H9 (cell line): ENCODE measurements at regions not wholly inside any gene's neighbourhood (a gene's known extent, or its start where the extent isn't known, plus 50 kb on each side); places are given as distances from the start of the nearest gene placed in this dataset.

Source experiments
- DNase-seq: peaks from one replicate; pipeline ENCODE4 v3.0.0-alpha.2; 2017
- H2AFZ ChIP-seq: one replicate; pipeline ENCODE4 v1.6.1; 2013; ENCODE audit warnings: mild to moderate bottlenecking, low read length, control low read depth, moderate library complexity
- H2AK5ac ChIP-seq: 2 replicates; pipeline ENCODE4 v1.6.1; 2013; ENCODE audit warnings: low read length, control low read depth, mixed read lengths; ENCODE audit not compliant: insufficient read length
- H2BK120ac ChIP-seq: one replicate; pipeline ENCODE4 v1.6.1; 2013; ENCODE audit warnings: low read depth, mild to moderate bottlenecking, low read length, control low read depth, inconsistent platforms; ENCODE audit not compliant: poor library complexity, severe bottlenecking
- H2BK12ac ChIP-seq: 2 replicates; pipeline ENCODE4 v1.6.1; 2013; ENCODE audit warnings: low read length, control low read depth, mixed read lengths, low read depth; ENCODE audit not compliant: insufficient read length
- H2BK15ac ChIP-seq: 2 replicates; pipeline ENCODE4 v1.6.1; 2013; ENCODE audit warnings: low read depth, low read length, control low read depth
- H2BK20ac ChIP-seq: one replicate; pipeline ENCODE4 v1.6.1; 2013; ENCODE audit warnings: low read depth, mild to moderate bottlenecking, low read length, control low read depth, inconsistent platforms; ENCODE audit not compliant: poor library complexity, severe bottlenecking
- H2BK5ac ChIP-seq: 2 replicates; pipeline ENCODE4 v1.6.1; 2013; ENCODE audit warnings: low read length, control low read depth, mixed read lengths; ENCODE audit not compliant: insufficient read length
- H3K14ac ChIP-seq: 2 replicates; pipeline ENCODE4 v1.6.1; 2013; ENCODE audit warnings: low read length, control low read depth; ENCODE audit not compliant: insufficient read depth
- H3K18ac ChIP-seq: 2 replicates; pipeline ENCODE4 v1.6.1; 2013; ENCODE audit warnings: low read depth, mild to moderate bottlenecking, mixed read lengths, low read length, control low read depth; ENCODE audit not compliant: insufficient read length
- H3K23ac ChIP-seq: 2 replicates; pipeline ENCODE4 v1.6.1; 2013; ENCODE audit warnings: low read length, control low read depth, mixed read lengths, low read depth; ENCODE audit not compliant: insufficient read length
- H3K23me2 ChIP-seq: 2 replicates; pipeline ENCODE4 v1.6.1; 2013; ENCODE audit warnings: low read depth, mild to moderate bottlenecking, mixed read lengths, low read length, control low read depth; ENCODE audit not compliant: insufficient read length, poor library complexity, severe bottlenecking
- H3K27ac ChIP-seq: 2 replicates; pipeline ENCODE4 v1.5.1; 2013; ENCODE audit warnings: low read length, control low read depth, mixed read lengths, low read depth; ENCODE audit not compliant: insufficient read length
- H3K27me3 ChIP-seq: 2 replicates; pipeline ENCODE4 v1.6.1; 2013; ENCODE audit warnings: low read length, control low read depth, inconsistent platforms; ENCODE audit not compliant: insufficient read depth
- H3K4ac ChIP-seq: 2 replicates; pipeline ENCODE4 v1.6.1; 2013; ENCODE audit warnings: low read depth, mild to moderate bottlenecking, control low read depth, inconsistent platforms, low read length, moderate library complexity
- H3K4me1 ChIP-seq: 2 replicates; pipeline ENCODE4 v1.6.1; 2013; ENCODE audit warnings: low read length, control low read depth, inconsistent platforms; ENCODE audit not compliant: insufficient read depth
- H3K4me2 ChIP-seq: 2 replicates; pipeline ENCODE4 v1.6.1; 2013; ENCODE audit warnings: low read length, control low read depth, mixed read lengths; ENCODE audit not compliant: insufficient read length, insufficient read depth
- H3K56ac ChIP-seq: 2 replicates; pipeline ENCODE4 v1.6.1; 2013; ENCODE audit warnings: low read depth, mild to moderate bottlenecking, mixed read lengths, low read length, control low read depth; ENCODE audit not compliant: insufficient read length
- H3K79me1 ChIP-seq: 2 replicates; pipeline ENCODE4 v1.6.1; 2013; ENCODE audit warnings: low read depth, mild to moderate bottlenecking, moderate library complexity, low read length, control low read depth, inconsistent platforms; ENCODE audit not compliant: insufficient read depth, poor library complexity, severe bottlenecking
- H3K79me2 ChIP-seq: 2 replicates; pipeline ENCODE4 v1.6.1; 2013; ENCODE audit warnings: low read length, control low read depth, inconsistent platforms; ENCODE audit not compliant: insufficient read depth
- H3K9ac ChIP-seq: 2 replicates; pipeline ENCODE4 v1.6.1; 2013; ENCODE audit warnings: low read length, control low read depth, mixed read lengths; ENCODE audit not compliant: insufficient read length; ENCODE audit errors: extremely low read depth
- H3K9me3 ChIP-seq: one replicate; pipeline ENCODE4 v1.6.1; 2013; ENCODE audit warnings: low read depth, low read length, inconsistent platforms; ENCODE audit not compliant: control insufficient read depth
- H3T11ph ChIP-seq: one replicate; pipeline ENCODE4 v1.6.1; 2013; ENCODE audit warnings: mild to moderate bottlenecking, low read length, control low read depth, inconsistent platforms
- H4K20me1 ChIP-seq: one replicate; pipeline ENCODE4 v1.6.1; 2013; ENCODE audit not compliant: control insufficient read depth, insufficient read length, insufficient read depth
- H4K5ac ChIP-seq: 2 replicates; pipeline ENCODE4 v1.6.1; 2013; ENCODE audit warnings: low read depth, mild to moderate bottlenecking, mixed read lengths, low read length, control low read depth; ENCODE audit not compliant: insufficient read length
- H4K8ac ChIP-seq: replicated peaks from 2 replicates; pipeline ENCODE4 v1.6.1; 2013; ENCODE audit warnings: low read length, control low read depth, mixed read lengths, low read depth; ENCODE audit not compliant: insufficient read length
- H4K91ac ChIP-seq: 2 replicates; pipeline ENCODE4 v1.6.1; 2013; ENCODE audit warnings: low read depth, mild to moderate bottlenecking, moderate library complexity, mixed read lengths, low read length, control low read depth; ENCODE audit not compliant: insufficient read length
- H3K27ac Mint-ChIP-seq, 3 experiments: 2 replicates in 2 of 3; 3 replicates in 1 of 3; pipeline ENCODE4 v1.8.0; 2020 to 2021; ENCODE audit warnings: mixed read lengths in 3 of 3, mild to moderate bottlenecking in 1 of 3, moderate library complexity in 1 of 3
- H3K27me3 Mint-ChIP-seq: 2 replicates; pipeline ENCODE4 v1.8.0; 2021; ENCODE audit warnings: low read depth, mild to moderate bottlenecking, moderate library complexity, mixed read lengths
- H3K36me3 Mint-ChIP-seq, 3 experiments: 2 replicates in 2 of 3; 3 replicates in 1 of 3; pipeline ENCODE4 v1.8.0; 2020 to 2021; ENCODE audit warnings: low read depth in 3 of 3, mixed read lengths in 3 of 3; ENCODE audit not compliant: insufficient read depth in 1 of 3
- H3K4me1 Mint-ChIP-seq, 2 experiments: 2 replicates each; pipeline ENCODE4 v1.8.0; 2020; ENCODE audit warnings: mixed read lengths in 2 of 2
- H3K4me3 Mint-ChIP-seq, 2 experiments: 2 replicates in 1 of 2; 3 replicates in 1 of 2; pipeline ENCODE4 v1.8.0; 2020 to 2021; ENCODE audit warnings: mild to moderate bottlenecking in 2 of 2, mixed read lengths in 2 of 2, moderate library complexity in 1 of 2
- H3K9me3 Mint-ChIP-seq, 2 experiments: 2 replicates in 1 of 2; 3 replicates in 1 of 2; pipeline ENCODE4 v1.8.0; 2020; ENCODE audit warnings: mild to moderate bottlenecking in 2 of 2, mixed read lengths in 2 of 2, moderate library complexity in 1 of 2
- CTCF ChIP-seq: fragments of 200-600 bp; sonication (generic); conservative IDR thresholded peaks from 3 replicates; pipeline ENCODE4 v1.8.0; 2021; ENCODE audit warnings: antibody characterized with exemption, mild to moderate bottlenecking
- WGBS: extraction: QIAGEN DNeasy Blood & Tissue Kit; methylation state at CpG from one replicate; pipeline ENCODE4 v1.1.7; 2013; ENCODE audit warnings: missing lambda C conversion rate, low lambda C conversion rate, mixed read lengths; ENCODE audit not compliant: insufficient read length; ENCODE audit errors: extremely low coverage; 5-methylcytosine and 5-hydroxymethylcytosine counted together

DNA sequence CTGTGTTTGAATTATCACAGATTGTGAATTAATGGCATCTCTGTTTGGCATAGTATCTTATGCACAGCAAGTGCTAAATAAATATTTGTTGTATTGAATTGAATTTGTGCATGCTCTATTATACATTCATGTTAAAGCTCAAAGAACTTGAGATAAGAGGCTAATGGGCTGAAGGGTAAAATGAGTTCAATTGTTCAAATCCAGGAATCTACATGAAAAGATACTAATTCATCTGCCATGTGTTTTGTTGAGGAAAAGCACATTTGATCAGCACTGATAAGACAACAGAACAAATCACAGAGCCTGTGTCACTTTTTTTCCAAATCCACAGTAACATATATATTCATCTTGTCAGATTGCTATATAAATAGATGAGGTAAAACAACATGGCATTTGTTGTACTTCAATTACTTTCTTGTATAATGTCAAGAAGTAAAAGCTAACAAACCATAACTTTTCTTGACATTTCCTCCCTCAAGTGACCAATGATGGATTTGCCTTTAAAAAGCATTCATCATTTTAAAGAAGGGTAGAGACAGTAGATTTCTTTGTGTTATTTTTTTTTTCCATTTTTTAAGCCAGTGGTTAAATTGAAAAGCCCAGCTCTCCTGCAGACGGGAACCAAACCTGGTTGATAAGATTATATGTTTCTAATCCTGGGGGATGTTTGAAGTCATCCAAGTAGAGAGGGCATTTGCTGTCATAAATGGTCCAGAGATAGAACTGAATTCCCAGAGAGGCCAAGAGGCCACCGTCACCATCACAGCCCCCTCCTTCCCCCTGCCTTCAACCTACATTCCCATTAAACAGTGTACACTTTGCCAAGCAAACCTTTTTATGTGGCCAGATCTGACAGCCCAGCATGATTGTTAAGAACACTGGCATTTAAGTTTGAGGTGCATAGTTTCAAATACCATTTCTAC lies 123.0 kb downstream of the CHD9NB start:
- H3K56ac ChIP-seq: no peak overlapping the region
- H2BK12ac ChIP-seq: no peak overlapping the region
- H3K23me2 ChIP-seq: no peaks in the 10 kb centered on the region
- no peak overlapping the region for H2BK120ac ChIP-seq
- TF ChIP-seq CTCF: no peak
- WGBS: no CpG with 5 or more reads among the region's 2 CpGs
- H3K79me2 ChIP-seq: no peaks in the 10 kb centered on the region
- H3K4me1 ChIP-seq: no peaks in the 10 kb centered on the region
- H3K4ac ChIP-seq: no peak overlapping the region
- H4K5ac ChIP-seq: no peak overlapping the region
- peaks cover 0 to 3% of the 10 kb centered on the region in 2 experiments; a peak in 3 of 4 replicates for H3K4me1 Mint-ChIP-seq
- H3K9me3 ChIP-seq: no peaks in the 10 kb centered on the region
- no peak overlapping the region for H3K23ac ChIP-seq
- H3T11ph ChIP-seq: no peak overlapping the region
- H3K9me3 Mint-ChIP-seq: peaks cover 0 to 6% of the 10 kb centered on the region in 2 experiments; a peak in 3 of 5 replicates
- H3K14ac ChIP-seq: no peak overlapping the region
- DNase-seq: no peak
- no peaks in the 10 kb centered on the region for H4K20me1 ChIP-seq
- no peaks in the 10 kb centered on the region for H3K27me3 Mint-ChIP-seq
- no peak overlapping the region for H3K27ac ChIP-seq
- H2AFZ ChIP-seq: no peak overlapping the region
- H3K36me3 Mint-ChIP-seq: no peaks in the 10 kb centered on the region
- H3K4me3 Mint-ChIP-seq: no peak overlapping the region
- H3K9ac ChIP-seq: no peak overlapping the region
- no peak overlapping the region for H2AK5ac ChIP-seq
- H4K91ac ChIP-seq: no peak overlapping the region
- H3K27me3 ChIP-seq: no peaks in the 10 kb centered on the region
- no peak overlapping the region for H3K27ac Mint-ChIP-seq
- no peak overlapping the region for H3K18ac ChIP-seq
- no peak overlapping the region for H2BK5ac ChIP-seq
- no peak overlapping the region for H2BK15ac ChIP-seq
- no peak overlapping the region for H4K8ac ChIP-seq
- H2BK20ac ChIP-seq: no peak overlapping the region
- no peaks in the 10 kb centered on the region for H3K79me1 ChIP-seq
- no peak overlapping the region for H3K4me2 ChIP-seq
